ENCODE measurements at regions not wholly inside any gene's neighbourhood (a gene's known extent, or its start where the extent isn't known, plus 50 kb on each side); places are given as distances from the start of the nearest gene placed in this dataset.
"Not testable (repeated sequence)": the region's sequence is repeated elsewhere in the genome, so short reads cannot be mapped to it uniquely, and the experiment has no call there.

DNA sequence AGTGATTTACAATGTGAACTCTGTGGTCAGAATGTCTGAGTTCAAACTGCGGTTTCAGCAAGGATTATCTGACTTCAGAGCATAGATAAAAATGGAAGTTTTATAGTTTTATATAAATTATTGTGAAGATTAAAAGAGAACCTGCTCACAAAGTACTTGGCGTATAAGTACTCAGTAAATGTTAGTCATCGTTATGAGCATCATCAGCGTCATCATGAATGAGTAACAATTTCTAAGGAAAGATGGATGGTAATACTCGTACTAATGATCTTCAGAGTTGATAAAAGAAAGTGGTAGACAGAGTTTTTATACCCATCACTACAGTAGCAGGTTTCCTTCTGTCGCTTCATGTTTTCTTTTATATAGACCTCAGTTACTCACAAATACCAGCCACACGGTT, 341.8 kb downstream of the RAP2B start:
- 74 to 84% methylated on average over 7 of the region's 7 CpGs for whole genome bisulfite sequencing, 2 donors
- DNase-seq (no peak), ATAC-seq (no peak)
- H3K9me3 ChIP-seq = no peaks in the 10 kb centered on the region
- no peak overlapping the region for H3K4me3 ChIP-seq
- intact Hi-C loops (cut with DNase I) = no loop called here
- H3K4me1 ChIP-seq = no peaks in the 10 kb centered on the region
- H3K27ac ChIP-seq = no peak overlapping the region
- no peaks in the 10 kb centered on the region for H3K27me3 ChIP-seq
- TF ChIP-seq POLR2A (IDR thresholded peaks at IDR 0.05) (no peak), CTCF (IDR thresholded peaks at IDR 0.05) (no peak)
- no peaks in the 10 kb centered on the region for H3K36me3 ChIP-seq (replicated peaks in 1 of 2; ENCODE audit: insufficient read depth in 1 of 2, low read depth in 2 of 2)

DNA sequence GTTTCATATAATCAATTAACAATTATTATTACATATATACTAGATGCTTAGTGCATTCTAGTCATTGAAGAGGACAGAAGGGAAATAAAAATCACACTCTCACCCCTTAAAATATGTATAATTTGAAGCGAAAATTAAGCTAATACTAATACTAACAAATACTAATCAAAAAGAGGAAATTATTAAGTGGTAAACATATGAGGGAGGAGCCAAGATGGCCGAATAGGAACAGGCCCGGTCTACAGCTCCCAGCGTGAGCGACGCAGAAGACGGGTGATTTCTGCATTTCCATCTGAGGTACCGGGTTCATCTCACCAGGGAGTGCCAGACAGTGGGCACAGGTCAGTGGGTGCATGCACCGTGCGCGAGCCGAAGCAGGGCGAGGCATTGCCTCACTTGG, 344.2 kb downstream of the RAP2B start:
- intact Hi-C loops (cut with DNase I); H3K9me3 ChIP-seq; ATAC-seq; H3K27me3 ChIP-seq; H3K4me3 ChIP-seq; H3K27ac ChIP-seq; DNase-seq; H3K4me1 ChIP-seq; H3K36me3 ChIP-seq (replicated peaks in 1 of 2; ENCODE audit: insufficient read depth in 1 of 2, low read depth in 2 of 2): not testable (repeated sequence)
- WGBS, 2 donors = 75 to 86% methylated on average over 7 to 12 of the region's 13 CpGs

DNA sequence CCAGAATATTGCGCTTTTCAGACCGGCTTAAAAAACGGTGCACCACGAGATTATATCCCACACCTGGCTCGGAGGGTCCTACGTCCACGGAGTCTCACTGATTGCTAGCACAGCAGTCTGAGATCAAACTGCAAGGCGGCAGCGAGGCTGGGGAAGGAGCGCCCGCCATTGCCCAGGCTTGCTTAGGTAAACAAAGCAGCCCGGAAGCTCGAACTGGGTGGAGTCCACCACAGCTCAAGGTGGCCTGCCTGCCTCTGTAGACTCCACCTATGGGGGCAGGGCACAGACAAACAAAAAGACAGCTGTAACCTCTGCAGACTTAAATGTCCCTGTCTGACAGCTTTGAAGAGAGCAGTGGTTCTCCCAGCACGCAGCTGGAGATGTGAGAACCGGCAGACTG, 344.7 kb downstream of the RAP2B start:
- H3K36me3 ChIP-seq (replicated peaks in 1 of 2; ENCODE audit: insufficient read depth in 1 of 2, low read depth in 2 of 2); ATAC-seq; H3K27me3 ChIP-seq; H3K4me1 ChIP-seq; DNase-seq; H3K4me3 ChIP-seq; H3K27ac ChIP-seq; intact Hi-C loops (cut with DNase I); H3K9me3 ChIP-seq: not testable (repeated sequence)
- 46 to 71% methylated on average over 3 of the region's 15 CpGs for WGBS, 2 donors

GRCh38 chr3:153513236-153513635, 351.2 kb downstream of the RAP2B start:
- Histone ChIP-seq H3K4me3 (no peak overlapping the region), H3K27ac (no peak overlapping the region), H3K27me3 (no peaks in the 10 kb centered on the region), H3K36me3 (replicated peaks in 1 of 2; ENCODE audit: insufficient read depth in 1 of 2, low read depth in 2 of 2) (no peaks in the 10 kb centered on the region), H3K9me3 (no peaks in the 10 kb centered on the region), H3K4me1 (no peaks in the 10 kb centered on the region)
- no peak for TF ChIP-seq POLR2A (IDR thresholded peaks at IDR 0.05)
- TF ChIP-seq CTCF (IDR thresholded peaks at IDR 0.05) = no peak
- ATAC-seq (no peak), DNase-seq (no peak)
- WGBS, 2 donors = 6 to 7% methylated on average over 1 of the region's 1 CpG
- intact Hi-C loops (cut with DNase I) = no loop called here

DNA sequence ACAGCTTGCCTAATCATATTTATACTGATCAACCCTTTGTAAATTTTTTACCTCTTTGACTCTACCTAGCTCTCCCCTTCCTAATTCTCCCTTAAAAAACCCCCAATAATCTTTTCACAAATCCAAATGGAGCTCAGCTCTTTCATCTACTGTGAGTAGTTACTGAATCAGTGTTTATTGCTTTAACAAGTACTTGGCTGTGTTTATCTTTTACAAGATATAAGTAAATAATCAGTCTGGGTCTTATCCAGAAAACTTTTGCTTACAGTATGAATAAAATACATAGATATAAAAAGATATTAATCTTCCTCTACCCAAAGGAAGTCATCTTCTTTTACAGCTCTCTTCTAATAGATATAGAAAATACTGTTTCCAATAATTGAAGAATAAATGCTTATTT, 366.4 kb downstream of the RAP2B start:
- H3K36me3 ChIP-seq (replicated peaks in 1 of 2; ENCODE audit: insufficient read depth in 1 of 2, low read depth in 2 of 2) = no peaks in the 10 kb centered on the region
- no peak for ATAC-seq
- TF ChIP-seq CTCF (IDR thresholded peaks at IDR 0.05) (no peak), POLR2A (IDR thresholded peaks at IDR 0.05) (no peak)
- H3K27ac ChIP-seq = no peak overlapping the region
- H3K4me1 ChIP-seq = no peaks in the 10 kb centered on the region
- no peaks in the 10 kb centered on the region for H3K27me3 ChIP-seq
- H3K9me3 ChIP-seq = no peaks in the 10 kb centered on the region
- DNase-seq = no peak
- intact Hi-C loops (cut with DNase I) = no loop called here
- H3K4me3 ChIP-seq = no peak overlapping the region

GRCh38 chr3:153539263-153539662, 377.2 kb downstream of the RAP2B start:
- Histone ChIP-seq H3K4me1 (no peaks in the 10 kb centered on the region), H3K9me3 (no peaks in the 10 kb centered on the region), H3K36me3 (replicated peaks in 1 of 2; ENCODE audit: insufficient read depth in 1 of 2, low read depth in 2 of 2) (no peaks in the 10 kb centered on the region), H3K4me3 (no peak overlapping the region), H3K27ac (no peak overlapping the region), H3K27me3 (no peaks in the 10 kb centered on the region)
- TF ChIP-seq CTCF (IDR thresholded peaks at IDR 0.05) (no peak), POLR2A (IDR thresholded peaks at IDR 0.05) (no peak)
- intact Hi-C loops (cut with DNase I) = no loop called here
- 31 to 39% methylated on average over 1 of the region's 1 CpG for WGBS, 2 donors
- ATAC-seq (no peak), DNase-seq (no peak)

Measured in body of pancreas (tissue), 4 donors.